ENCODE measurements at regions not wholly inside any gene's neighbourhood (a gene's known extent, or its start where the extent isn't known, plus 50 kb on each side); places are given as distances from the start of the nearest gene placed in this dataset.

DNA sequence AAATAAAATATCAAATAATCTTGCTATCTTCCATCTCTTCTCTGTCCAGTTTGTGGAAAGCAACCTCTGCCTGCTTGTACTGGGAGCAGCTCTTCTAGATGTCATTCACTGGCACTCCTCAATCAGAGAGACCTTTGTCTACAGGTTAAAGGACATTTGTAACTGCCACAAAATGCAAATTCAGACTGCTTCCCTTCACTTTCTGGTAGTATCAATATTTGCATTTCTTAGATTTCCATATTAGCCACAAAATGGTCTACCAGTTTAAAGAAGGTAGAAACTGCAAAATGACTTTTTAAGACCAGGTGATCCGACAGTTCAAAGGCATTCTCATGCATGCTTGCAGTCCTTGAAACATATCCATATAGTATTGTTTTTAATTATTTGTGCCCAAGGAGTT lies 51.7 kb upstream of the RCN1 start:
- no peak for DNase-seq

DNA sequence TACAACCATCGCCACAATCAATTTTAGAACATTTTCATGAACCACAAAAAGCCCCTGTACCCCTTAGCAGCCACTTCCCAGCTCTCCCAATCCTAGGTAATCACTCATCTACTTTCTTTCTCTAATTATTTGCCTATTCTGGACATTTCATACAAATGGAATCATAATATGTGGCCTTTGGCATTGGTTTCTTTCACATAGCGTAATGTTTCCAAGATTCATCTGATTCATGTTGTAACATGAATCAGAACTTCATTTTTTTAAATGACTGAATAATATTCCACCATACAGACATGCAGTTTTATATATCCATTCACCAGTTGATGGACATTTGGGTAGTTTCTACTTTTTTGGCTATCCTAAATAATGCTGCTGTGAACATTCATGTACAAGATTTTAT lies 56.2 kb upstream of the RCN1 start:
- DNase-seq: peak; percentile 69

DNA sequence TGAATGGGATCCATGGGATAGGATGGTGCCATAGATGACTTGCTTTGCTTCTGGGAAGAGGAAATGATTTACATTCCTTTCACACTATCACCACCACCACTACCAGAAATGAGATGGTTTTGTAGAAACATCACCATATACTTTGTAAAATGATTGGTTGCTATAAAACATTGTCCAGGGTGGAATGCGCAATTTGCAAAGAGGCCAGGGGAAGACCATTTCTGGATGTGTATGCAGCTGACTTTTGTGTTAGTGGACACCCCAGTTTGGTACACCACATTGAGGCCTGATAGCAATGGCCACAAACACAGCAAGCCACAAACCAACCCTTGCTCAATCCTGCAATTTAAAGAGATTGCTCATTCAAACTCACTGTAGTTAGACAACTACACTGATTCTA lies 56.7 kb upstream of the RCN1 start:
- peak; percentile 99 for DNase-seq

DNA sequence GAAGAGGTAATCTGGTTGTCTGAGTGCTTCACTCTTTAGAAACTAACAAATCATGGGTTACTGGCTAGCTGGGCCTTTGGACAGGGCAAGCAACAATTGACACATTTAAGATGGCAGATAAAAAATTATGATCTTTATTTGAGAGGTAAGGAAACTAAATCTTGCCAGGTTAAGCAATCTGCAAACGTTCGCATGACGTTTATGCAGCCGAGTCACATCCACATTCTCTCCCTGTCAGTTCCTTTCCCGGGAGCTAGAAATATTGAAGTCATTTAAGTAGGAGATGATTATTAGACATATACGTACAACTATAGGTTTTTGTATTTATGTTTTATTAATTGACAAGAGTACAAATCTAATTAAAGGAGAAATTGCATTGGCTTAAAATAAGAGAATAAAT lies 57.4 kb upstream of the RCN1 start:
- peak; percentile 16 for DNase-seq

DNA sequence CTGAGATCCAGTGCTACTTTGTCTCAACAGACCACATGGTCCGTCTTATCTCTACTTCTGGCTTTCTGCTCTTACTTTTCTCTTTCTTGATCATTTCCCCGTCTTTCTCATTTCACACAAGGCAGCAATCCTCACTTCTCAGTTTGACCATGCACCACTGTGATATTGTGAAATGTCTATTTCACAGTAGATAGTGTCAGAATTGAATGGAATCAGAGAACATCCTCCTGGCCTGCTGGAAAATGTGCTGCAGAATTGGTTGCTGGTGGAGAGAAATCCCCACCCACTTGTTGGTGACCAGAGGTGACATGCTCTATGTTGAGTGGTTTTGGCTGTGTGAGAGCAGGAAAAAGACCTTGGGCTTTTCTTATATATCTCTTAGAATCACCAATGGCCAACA lies 57.8 kb upstream of the RCN1 start:
- no peak for DNase-seq

DNA sequence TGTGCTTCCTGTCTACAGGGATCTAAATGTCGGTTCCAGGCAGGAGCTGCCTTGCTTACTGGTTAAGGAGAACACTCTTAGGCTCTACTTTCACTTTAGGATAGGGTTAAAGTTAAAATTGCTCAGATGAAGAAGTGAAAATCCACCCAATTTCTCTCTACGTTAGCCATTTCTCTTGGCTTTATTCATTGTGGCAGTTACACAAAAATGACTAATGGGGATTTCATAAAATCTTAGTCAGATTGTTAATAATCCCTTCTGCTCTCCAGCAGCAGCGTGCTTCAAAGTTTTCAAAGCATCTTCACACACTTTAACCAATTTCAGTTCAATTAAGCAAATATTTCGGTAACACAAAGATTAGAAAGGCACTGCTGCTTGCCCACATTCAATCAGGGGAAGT lies 58.4 kb upstream of the RCN1 start:
- DNase-seq: peak; percentile 18

DNA sequence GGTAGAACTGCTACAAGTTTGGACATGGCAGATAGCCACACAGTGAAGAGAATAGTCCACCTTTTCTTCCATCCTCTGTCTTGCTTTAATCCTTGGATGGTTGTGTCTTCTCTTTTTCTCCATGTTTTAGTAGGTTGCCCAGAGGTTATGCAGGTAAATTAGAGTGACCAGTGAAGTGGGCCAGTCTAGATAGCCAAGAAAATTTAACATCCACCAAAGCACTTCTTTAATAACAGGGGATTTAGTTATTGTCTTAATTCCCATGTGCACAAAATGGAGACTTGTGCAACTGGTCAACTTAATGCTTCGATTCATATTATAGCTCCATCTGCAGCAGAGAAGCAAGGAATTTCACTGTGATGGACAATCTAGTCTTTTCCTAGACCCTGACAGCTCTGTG lies 58.8 kb upstream of the RCN1 start:
- no peak for DNase-seq

DNA sequence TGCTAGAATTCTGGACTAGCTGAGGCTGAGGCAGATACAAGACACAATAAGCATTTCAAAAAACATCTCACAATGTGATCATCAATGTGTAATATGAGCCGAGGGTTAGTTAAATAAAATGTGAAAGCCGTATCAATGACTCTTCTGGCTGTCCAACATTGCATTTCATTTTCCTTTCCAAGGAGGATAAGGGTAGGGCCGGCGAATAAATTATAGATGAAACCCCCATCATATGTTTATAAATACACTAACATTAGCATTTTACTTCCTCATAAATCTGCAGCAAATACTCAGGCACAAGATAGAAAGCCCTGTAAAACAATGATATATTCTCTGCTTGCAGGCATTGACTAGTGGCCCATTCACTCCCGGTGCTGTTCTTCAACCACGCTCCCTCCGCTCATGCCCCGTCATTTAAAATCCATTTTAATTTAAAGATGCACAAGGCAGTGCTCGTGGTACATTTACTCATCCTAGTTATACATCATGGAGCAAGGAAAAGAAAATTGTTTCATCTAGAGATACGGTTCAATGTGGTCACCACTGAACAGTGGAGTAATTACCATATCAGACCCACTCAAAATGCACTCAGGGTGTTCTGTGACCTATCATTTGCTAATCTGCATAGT lies 59.9 kb upstream of the RCN1 start:
- DNase-seq: no peak

DNA sequence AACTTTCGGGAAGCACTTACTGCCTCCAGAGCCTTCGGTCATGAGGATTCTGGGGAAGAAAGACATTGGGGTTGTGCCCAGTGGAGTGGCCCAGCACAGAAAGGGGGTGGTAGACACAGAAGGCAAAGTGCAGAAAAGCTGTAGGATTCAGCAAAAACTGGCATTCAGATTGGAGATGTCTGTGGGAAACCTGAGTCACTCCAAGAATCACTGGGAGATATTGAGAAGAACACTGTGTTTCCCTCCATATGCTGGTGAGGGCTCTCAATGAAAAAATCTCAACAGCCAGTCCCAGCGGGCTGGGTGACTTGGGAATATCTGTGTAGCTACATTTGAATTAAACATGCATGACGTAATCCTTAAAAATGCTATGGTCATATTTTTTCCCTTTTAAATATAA lies 61.2 kb upstream of the RCN1 start:
- DNase-seq: peak; percentile 81

DNA sequence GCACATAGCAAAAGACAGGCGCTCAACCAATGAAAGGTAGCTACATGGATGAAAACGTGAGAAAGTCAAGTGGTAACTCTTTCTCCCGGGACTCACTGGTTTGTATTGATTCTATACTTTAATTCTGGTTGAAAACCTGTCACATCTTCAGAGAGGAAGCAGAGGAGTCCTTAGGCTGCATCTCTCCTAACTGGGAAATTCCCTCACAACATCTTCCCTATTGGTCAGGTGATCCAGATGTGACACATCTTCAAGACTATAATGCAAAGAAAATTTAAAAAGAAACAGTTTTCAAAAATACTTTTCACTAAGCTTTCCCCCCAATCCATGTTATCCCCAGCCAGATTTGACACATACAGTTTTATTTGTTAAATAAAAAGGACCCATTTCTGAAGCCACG lies 62.7 kb upstream of the RCN1 start:
- no peak for DNase-seq

DNA sequence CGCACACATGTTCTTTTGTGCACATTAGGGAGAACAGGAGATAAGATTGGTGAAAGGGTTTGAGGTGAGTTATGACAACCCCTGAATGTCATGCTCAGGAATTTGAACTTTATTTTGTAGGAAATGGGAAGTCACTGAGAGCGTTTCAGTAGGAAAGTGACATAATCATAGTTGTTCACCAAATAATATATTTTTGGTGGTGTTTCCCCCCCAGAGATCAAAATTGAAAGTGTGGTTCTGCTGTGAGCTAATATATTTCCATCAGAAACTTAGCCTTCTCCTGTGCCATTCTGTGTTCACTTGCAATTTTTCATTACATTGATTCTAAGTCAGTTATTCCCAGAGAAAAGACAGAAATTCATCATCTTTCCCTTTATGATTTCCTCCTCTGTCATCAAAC lies 64.1 kb upstream of the RCN1 start:
- DNase-seq: no peak

DNA sequence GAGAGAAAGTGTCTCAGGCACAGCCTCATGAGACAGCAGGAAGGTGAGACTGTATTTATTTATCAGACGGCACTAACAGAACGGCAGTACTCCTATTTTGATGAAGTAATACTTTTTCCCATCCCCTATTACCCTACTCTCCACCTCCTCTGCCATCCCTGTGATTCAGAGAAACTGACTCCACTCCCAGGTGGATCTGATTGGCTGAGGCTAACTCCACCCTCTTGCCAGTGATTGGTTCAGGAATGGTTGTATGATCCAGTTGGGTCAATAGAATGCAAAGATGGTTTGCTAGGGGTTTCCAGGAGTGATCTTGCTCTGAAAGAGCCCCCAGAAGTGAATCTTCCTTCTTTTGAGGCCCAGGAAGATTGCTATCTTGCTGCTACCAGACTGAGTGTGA lies 65.9 kb upstream of the RCN1 start:
- DNase-seq: no peak

DNA sequence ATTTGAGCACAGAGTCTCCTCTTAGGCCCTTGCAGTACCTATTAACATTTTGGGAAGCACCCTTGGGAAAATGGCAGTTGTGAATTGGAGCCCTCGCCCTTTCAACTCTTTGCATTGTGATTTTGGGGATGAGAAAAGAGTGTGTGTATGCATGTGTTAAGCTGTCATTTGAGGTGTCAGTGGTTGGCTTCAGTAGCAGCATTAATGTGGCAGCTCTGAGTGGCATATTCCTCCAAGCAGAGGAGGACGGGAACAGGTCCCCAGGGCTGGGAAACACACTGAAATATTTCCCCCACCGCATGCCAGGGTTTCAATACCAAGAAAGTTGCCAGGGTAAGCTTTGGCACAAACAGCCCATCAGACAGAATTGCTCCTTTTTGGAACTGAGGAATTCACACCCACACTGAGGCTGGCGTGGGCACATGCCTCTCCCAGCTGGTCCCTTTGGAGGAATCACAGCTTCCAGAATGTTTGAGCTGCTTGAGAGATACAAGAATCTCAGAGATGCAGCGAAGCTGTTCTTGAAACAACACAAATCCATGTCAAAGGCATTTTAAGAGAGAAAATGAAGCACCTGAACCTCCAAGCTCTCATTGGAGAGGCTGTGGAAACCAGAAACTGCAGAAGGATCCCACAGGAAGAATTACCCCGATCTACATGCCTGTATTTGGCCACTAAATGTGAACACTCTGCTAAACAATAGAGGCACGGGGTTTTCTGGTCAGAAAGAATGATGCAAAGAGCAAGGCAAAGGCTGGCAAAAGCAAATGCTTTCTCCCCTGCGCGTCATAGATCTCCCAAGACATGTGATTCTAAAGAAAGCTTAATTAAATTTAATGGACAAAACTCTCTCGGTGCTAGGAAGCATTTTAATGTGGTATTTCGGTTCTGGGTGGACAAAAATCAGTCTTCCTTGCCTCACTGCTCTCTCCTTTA lies 67.2 kb upstream of the RCN1 start:
- DNase-seq: no peak

DNA sequence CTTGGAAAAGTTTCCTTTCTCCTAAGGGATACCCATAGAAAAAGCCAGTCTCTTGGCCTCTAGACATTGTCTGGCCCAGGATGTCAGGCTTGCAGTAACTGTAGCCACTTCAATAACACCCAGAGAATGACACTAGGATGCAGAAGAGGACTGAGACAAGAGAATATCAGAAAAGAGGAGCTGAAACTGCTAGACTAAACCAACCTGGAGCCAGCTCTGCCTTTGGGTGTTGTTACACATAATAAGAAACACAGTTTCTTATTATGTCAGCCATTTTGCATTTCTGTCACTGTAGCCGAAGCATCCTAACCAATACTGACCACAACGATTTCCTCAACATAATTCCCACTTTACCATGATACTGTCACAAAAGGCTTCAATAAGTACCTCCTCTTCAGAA lies 72.2 kb upstream of the RCN1 start:
- no peak for DNase-seq

DNA sequence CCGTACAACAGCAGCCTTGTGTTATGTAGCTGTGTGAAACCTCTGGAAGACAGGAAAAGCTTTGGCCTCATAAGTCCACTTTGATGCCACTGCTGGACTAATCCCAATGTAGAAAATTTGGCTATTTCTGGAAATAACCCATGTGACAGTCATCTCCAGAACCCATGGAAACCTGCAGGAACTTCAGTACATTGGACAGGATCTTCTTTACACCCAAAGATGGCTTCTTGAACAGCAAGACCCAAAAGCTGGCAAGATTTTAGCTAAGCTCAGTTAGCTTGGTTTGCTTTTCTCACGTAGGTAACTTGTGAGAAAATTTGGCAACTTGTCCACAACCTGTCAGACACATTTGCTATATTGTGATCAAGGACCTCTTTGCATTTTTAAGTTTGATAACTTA lies 74.8 kb upstream of the RCN1 start:
- no peak for DNase-seq

DNA sequence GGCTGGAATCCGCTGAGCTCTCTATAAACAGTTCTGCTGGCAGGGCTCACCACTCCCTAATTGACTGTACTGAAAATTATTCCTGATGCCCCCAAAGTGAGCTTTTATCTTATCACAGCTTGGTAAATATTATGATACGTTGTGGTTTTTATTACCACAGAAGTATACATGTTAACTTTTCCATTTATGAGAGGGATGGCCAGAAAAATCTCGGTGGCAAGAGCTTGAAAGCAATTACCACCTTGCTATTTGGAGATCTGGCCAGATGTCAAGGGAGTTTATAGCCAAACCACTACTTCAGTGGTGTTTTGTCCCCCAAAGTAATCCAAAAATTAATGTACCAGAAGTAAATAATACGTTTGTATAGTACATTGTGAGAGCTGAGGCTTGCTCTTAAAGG lies 75.4 kb upstream of the RCN1 start:
- DNase-seq: no peak

DNA sequence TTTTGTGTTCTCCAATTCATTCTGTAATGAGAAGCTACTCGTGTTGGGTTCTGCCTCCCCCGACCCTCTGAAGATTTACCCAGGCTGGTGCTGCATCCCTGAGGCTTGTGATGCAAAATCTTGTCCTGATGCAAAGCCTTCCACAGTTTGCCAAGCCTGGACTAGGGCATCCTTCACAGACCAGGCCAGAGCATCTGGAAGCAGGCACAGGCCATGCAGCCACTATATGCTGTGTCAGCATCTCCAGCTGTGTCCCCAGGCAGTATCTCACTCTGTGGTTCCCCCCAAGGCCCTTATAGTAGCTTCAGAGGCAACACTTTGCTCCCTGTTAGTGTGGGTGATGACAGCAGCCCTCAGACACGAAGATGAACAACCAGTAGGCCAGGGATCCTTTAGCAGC lies 77.3 kb upstream of the RCN1 start:
- no peak for DNase-seq

DNA sequence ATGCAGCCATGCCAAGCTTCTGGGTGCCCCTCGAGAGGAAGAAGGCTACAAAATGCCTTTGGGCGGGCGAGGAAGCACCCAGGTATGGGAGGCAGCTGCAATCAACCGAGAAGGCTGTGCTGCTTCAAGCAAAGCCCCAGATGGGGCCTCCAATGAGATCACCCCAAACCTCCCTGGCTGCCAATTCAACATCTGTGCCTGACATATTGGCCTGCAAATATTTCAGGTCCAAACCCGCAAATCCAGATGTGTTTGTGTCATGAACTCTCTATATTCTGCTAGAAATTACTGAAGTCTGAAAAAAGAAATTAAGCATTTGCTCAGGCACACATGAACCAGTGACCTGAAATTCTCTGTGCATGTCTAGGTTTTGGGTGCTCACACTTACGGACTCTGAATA lies 78.8 kb upstream of the RCN1 start:
- DNase-seq: no peak

DNA sequence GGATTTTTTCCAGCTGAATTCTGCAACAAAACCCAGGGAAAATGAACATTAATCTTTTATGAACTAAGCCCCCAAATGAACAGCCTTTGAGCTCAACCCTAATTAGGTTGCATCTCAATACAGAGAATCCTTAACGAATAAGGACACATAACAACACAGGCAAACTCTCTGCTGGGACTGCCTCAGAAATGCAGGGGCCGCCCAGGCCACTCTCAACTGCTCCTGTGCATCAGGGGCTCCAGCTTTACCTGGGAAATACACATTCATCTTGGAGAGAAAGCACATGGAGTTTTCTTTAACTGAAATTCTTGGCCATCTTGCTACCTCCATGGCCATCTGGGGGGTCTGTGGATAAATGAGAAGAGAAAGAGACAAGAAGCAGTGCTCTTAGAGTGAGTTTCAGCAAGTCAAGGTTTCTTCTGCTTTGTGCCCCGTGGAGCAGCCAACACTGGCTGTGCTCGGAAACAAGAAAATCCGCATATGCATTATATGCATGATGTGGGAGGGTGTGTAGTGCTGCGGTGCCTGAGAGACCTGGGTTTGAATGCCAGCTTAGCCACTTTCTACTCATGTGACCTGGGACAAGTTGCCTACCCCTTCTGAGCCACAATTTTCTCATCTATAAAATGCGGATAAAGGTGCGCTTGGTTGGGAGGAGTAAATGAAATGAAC lies 81.9 kb upstream of the RCN1 start:
- DNase-seq: no peak

DNA sequence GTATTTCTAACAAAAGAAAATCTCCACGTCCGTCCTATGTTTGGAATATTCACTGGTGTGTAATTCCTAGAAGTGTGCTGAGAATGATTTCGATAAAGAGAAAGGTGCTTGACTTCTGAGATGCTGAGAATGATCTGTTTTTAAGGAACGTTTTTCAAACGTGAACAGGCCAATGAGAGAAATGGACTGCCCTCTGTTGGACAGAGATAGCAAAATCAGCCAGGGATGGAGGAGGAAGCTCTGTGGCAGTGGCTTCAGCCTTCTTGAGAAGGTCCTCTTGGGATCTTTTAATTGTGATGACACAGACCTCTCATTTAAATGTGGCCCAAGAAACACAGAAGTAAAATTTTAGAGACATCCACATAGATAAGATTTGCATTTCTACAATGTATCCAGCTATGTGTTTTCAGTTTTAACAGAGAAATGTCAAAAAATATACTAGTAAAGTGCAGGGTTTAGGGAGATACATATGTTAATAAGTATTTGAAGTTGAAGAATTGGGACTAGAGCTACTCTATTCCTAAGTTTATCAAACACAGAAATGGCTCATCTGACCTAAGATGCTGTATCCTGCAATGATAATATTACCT lies 84.0 kb upstream of the RCN1 start:
- DNase-seq: peak; percentile 50

DNA sequence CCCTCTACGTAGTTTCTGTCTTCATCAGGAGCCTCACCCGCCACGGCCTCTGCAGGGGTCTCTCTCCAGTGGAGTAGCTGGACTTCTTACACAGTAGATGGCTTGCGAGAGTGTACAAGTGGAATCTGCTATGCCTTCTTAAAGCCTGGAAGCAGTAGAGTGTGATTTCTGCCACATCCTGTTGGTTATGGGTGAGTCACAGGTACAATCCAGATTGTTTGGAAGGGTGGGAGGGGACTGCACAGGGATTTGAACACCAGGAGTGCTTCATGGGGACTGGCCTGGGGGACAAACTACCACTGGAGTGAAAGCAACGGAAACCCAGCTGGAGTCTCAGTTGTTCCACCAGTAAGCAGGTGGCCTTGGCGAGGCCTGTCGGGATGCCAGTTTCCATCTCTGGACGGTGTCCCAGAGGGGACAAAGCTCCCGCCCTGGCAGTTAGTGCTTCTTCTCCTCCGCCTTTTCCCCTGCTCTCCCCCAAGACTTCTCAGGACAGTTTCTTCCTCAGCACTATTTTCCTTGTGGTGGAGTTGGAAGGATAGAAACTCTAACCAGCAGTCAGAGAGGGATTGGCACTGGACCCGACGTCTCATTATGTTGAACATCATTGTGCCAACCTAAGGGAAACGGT lies 85.0 kb upstream of the RCN1 start:
- no peak for DNase-seq

DNA sequence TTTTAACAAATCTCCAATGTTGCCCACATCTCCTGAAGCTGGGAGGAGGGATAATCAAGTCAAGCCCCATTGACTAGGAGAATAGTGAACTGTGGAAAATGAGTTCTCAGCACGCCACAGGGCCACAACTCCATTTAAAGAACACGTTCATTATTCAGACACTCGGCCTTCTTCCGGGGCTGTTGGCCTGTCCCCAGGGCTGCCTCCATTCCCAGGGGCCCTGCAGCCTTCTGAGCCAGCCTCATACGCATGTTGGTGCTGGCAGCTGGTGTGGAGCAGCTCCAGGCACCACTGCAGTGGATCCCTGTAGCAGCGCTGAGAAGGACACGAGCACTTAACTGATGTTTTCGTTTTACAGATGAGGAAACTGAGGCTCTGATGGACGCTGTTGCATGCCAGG lies 87.5 kb upstream of the RCN1 start:
- no peak for DNase-seq

DNA sequence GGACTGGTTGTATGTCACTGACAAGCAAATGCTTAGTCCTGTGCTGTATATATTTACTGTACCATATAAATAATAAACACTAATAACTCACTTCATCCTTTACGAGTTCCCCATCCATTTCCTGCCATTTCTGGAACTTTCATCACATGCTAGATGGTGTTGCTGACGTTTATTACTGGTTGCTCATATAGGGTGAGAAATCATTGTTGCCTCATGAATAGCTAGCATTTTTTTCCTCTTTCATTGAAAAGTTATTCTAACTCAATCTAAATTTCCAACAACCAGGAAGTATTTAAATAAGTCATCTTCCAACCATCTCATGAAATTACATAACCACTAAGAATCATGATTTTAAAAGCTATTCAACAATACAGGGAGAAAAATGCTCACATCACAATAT lies 88.6 kb upstream of the RCN1 start:
- DNase-seq: peak; percentile 22
